SIG-M5 (cell line): ENCODE measurements at regions not wholly inside any gene's neighbourhood (a gene's known extent, or its start where the extent isn't known, plus 50 kb on each side); places are given as distances from the start of the nearest gene placed in this dataset.
"Not testable (repeated sequence)": the region's sequence is repeated elsewhere in the genome, so short reads cannot be mapped to it uniquely, and the experiment has no call there.

Experiments
- DNase-seq: peaks from one replicate; lab custom pipeline; 2025; lab: John Stamatoyannopoulos, UW

GRCh38 chr2:36052819-36053218 lies 302.8 kb upstream of the CRIM1 start:
- DNase-seq, result no peak

GRCh38 chr2:36044411-36044810 lies 311.2 kb upstream of the CRIM1 start:
- no peak for DNase-seq

GRCh38 chr2:36035137-36035536 lies 320.4 kb upstream of the CRIM1 start:
- DNase-seq, result no peak

- DNase-seq, result no peak
Measured at GRCh38 chr2:36032046-36032445, 323.5 kb upstream of the CRIM1 start.

GRCh38 chr2:36031471-36031870 lies 324.1 kb upstream of the CRIM1 start:
- DNase-seq, result no peak

GRCh38 chr2:36027616-36028015 lies 328.0 kb upstream of the CRIM1 start:
- DNase-seq, result no peak

GRCh38 chr2:36013064-36013463 lies 342.5 kb upstream of the CRIM1 start:
- DNase-seq, result no peak

- no peak for DNase-seq
Measured at GRCh38 chr2:36006444-36006843, 349.1 kb upstream of the CRIM1 start.

GRCh38 chr2:36002941-36003340 lies 352.6 kb upstream of the CRIM1 start:
- DNase-seq, result no peak

GRCh38 chr2:35997488-35997887 lies 358.1 kb upstream of the CRIM1 start:
- DNase-seq, result no peak

- no peak for DNase-seq
Measured at GRCh38 chr2:35989503-35989902, 366.1 kb upstream of the CRIM1 start.

- DNase-seq, result no peak
Measured at GRCh38 chr2:35989040-35989439, 366.5 kb upstream of the CRIM1 start.

GRCh38 chr2:35986871-35987270 lies 368.7 kb upstream of the CRIM1 start:
- no peak for DNase-seq

GRCh38 chr2:35978218-35978617 lies 377.4 kb upstream of the CRIM1 start:
- DNase-seq, result no peak

GRCh38 chr2:35976611-35977010 lies 379.0 kb upstream of the CRIM1 start:
- no peak for DNase-seq

GRCh38 chr2:35973737-35974132 lies 381.8 kb upstream of the CRIM1 start:
- no peak for DNase-seq

GRCh38 chr2:35973132-35973736 lies 382.3 kb upstream of the CRIM1 start:
- DNase-seq, result no peak

- no peak for DNase-seq
Measured at GRCh38 chr2:35963824-35964223, 391.8 kb upstream of the CRIM1 start.

GRCh38 chr2:35963357-35963756 lies 392.2 kb upstream of the CRIM1 start:
- no peak for DNase-seq

GRCh38 chr2:35962585-35963146 lies 392.9 kb upstream of the CRIM1 start:
- DNase-seq, result no peak

GRCh38 chr2:35960596-35960995 lies 395.0 kb upstream of the CRIM1 start:
- DNase-seq, result no peak

GRCh38 chr2:35957053-35957452 lies 398.5 kb upstream of the CRIM1 start:
- DNase-seq, result not testable (repeated sequence)

- no peak for DNase-seq
Measured at GRCh38 chr2:35946478-35946877, 409.1 kb upstream of the CRIM1 start.

GRCh38 chr2:35938838-35939237 lies 416.7 kb upstream of the CRIM1 start:
- no peak for DNase-seq
